ENCODE measurements at regions not wholly inside any gene's neighbourhood (a gene's known extent, or its start where the extent isn't known, plus 50 kb on each side); places are given as distances from the start of the nearest gene placed in this dataset.

GRCh38 chr2:125593036-125593435 is 1062.9 kb upstream of the GYPC start:
- 44% methylated on average over 2 of the region's 2 CpGs for WGBS (ENCODE audit: insufficient coverage, insufficient replicate concordance, low lambda C conversion rate, missing lambda C conversion rate)
- SMC1A ChIA-PET (ENCODE audit: uncharacterized antibody, unreplicated experiment), result interaction anchor here (0.8 kb wide), 1 partner anchor 9 kb away, joined by 3 read pairs; no protein-coding TSS in a partner anchor
- Histone ChIP-seq H3K27me3 (replicated peaks in 1 of 2; ENCODE audit: control insufficient read depth in 2 of 2, insufficient read depth in 2 of 2, low read length in 1 of 2) (no peaks in the 10 kb centered on the region), H2AFZ (ENCODE audit: control insufficient read depth, low read depth, low read length) (0 out of 2 replicates have a peak overlapping the region, but pooled peaks have one; percentile 7), H3K36me3 (ENCODE audit: control insufficient read depth in 2 of 2, insufficient read depth in 2 of 2, low read length in 1 of 2) (no peaks in the 10 kb centered on the region), H3K4me2 (ENCODE audit: control insufficient read depth, insufficient read depth) (no peak overlapping the region), H3K9ac (ENCODE audit: control insufficient read depth, insufficient read depth, low read length) (no peak overlapping the region), H3K27ac (ENCODE audit: control insufficient read depth, insufficient read depth) (no peak overlapping the region), H3K4me1 (ENCODE audit: control insufficient read depth, insufficient read depth, low read length) (no peaks in the 10 kb centered on the region), H3K79me2 (ENCODE audit: control insufficient read depth, insufficient read depth, low read length) (no peaks in the 10 kb centered on the region), H3K9me3 (replicated peaks; ENCODE audit: control insufficient read depth, insufficient read depth, low read length) (no peaks in the 10 kb centered on the region), H3K4me3 (no peak overlapping the region), H4K20me1 (ENCODE audit: control insufficient read depth, insufficient read depth) (no peaks in the 10 kb centered on the region)
- POLR2A ChIA-PET, result no interaction called here
- no peak for TF ChIP-seq ZNF687 (IDR thresholded peaks at IDR 0.05)
- TF ChIP-seq IRF5 (IDR thresholded peaks at IDR 0.05; ENCODE audit: borderline replicate concordance), result no peak
- TF ChIP-seq NKRF (conservative IDR thresholded peaks at IDR 0.05), result no peak
- TF ChIP-seq EGR1 (IDR thresholded peaks at IDR 0.05; ENCODE audit: borderline replicate concordance in 1 of 2, low read depth in 2 of 2, low read length in 2 of 2), result no peak
- no peak for TF ChIP-seq BRCA1 (IDR thresholded peaks at IDR 0.05; ENCODE audit: low read depth, low read length)
- no peak for TF ChIP-seq POLR2AphosphoS5 (IDR thresholded peaks at IDR 0.05; ENCODE audit: low read length)
- TF ChIP-seq ZNF274 (IDR thresholded peaks at IDR 0.05; ENCODE audit: insufficient read depth, insufficient read length), result no peak
- no peak for TF ChIP-seq BHLHE40 (IDR thresholded peaks at IDR 0.05; ENCODE audit: borderline replicate concordance in 1 of 2, low read depth in 2 of 2, low read length in 1 of 2)
- TF ChIP-seq CHD4 (IDR thresholded peaks at IDR 0.05), result no peak
- no peak for TF ChIP-seq MXI1 (IDR thresholded peaks at IDR 0.05; ENCODE audit: low read depth, low read length)
- BruUV-seq (replicated peaks), result no TSS peak
- ATAC-seq (no peak), FAIRE-seq (no peak), DNase-seq (ENCODE audit: low read depth, low spot score) (no peak)
- in situ Hi-C loops (cut with MboI), result no loop called here
- RAD21 ChIA-PET (ENCODE audit: unreplicated experiment), result no interaction called here
- CTCF ChIA-PET, result interaction anchor here (1.3 to 1.6 kb wide), 2 partner anchors 18 to 22 kb away, joined by 3 to 5 read pairs; no protein-coding TSS in a partner anchor
- intact Hi-C loops (cut with micrococcal nuclease; ENCODE audit: unreplicated experiment), result no loop called here

All from GM12878 (cell line).